NCI-H345 treated with DMSO at 0.1 percent for 48 hours (cell line): ENCODE measurements at regions not wholly inside any gene's neighbourhood (a gene's known extent, or its start where the extent isn't known, plus 50 kb on each side); places are given as distances from the start of the nearest gene placed in this dataset.

Experiments
- DNase-seq: peaks from one replicate; lab custom pipeline; 2025; ENCODE audit not compliant: unreplicated experiment; lab: John Stamatoyannopoulos, UW

DNA sequence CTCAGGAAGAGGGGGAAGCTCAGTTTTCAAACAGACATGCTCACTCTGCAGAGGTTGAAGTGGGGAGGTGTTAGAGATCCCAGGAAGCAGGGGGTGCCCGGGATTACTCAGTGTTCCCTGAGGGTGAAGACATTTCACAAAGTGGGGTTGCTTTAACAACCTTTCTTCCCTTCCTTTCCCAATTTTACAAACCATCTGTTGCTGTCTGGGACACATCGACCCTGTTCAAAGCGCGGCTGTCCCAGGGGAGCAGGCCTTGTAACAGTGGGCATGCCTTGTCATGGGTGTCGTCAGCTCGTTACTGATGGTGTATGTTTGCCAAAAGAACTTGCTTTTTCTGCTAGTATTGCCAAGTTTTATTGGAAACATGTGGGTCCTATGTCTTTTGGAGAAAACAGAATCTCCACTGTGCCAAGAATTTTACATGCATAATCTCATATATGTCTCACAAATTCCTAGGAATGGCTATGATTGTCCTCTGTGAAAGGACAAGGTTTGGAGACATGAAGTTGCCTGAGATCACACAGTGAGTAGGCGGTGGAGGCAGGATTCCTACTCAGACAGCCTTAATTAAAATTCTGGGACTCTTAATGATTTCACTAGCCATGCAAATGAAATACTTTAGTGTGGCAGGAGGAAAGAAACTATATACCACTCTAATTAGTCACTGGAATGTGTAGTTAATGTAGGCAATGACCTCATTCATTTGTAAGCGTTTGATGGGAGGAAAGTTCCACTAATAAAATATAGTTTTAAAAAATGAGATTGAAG lies 198.9 kb downstream of the NXNL2 start:
- DNase-seq, result no peak

- no peak for DNase-seq
These were observed 199.5 kb downstream of the NXNL2 start for GRCh38 chr9:88734527-88734926.

GRCh38 chr9:88736136-88736637 lies 201.2 kb downstream of the NXNL2 start:
- DNase-seq, result no peak

- DNase-seq, result no peak
These were observed 202.1 kb downstream of the NXNL2 start for GRCh38 chr9:88737031-88737430.

- no peak for DNase-seq
These were observed 202.9 kb downstream of the NXNL2 start for GRCh38 chr9:88737876-88738275.

GRCh38 chr9:88738709-88739108 lies 203.7 kb downstream of the NXNL2 start:
- DNase-seq, result no peak

- DNase-seq, result no peak
These were observed 204.4 kb downstream of the NXNL2 start for GRCh38 chr9:88739373-88739772.

- no peak for DNase-seq
These were observed 205.9 kb downstream of the NXNL2 start for GRCh38 chr9:88740844-88741243.

GRCh38 chr9:88741335-88741734 lies 206.4 kb downstream of the NXNL2 start:
- no peak for DNase-seq

DNA sequence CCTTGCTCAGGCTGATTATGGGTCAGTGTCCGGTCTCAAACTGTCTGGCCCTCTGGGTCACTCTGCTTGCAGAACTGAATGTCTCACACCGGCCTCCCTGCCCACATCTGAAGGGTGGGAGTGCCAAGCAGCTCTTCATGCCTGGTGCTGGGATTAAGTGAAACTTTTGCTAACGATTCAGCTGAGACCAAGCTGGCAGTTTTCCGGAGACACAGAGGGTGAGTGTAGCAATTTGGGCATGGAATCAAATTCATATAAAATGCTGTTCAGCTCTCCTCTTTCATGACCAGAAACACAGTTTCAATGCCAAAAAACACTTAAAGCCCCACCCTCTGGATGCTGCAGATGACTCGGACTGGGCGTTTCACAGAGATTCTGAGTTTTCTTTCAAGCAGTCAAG lies 207.5 kb downstream of the NXNL2 start:
- no peak for DNase-seq

GRCh38 chr9:88742905-88743304 lies 207.9 kb downstream of the NXNL2 start:
- no peak for DNase-seq

GRCh38 chr9:88745276-88746001 lies 210.5 kb downstream of the NXNL2 start:
- DNase-seq, result no peak

DNA sequence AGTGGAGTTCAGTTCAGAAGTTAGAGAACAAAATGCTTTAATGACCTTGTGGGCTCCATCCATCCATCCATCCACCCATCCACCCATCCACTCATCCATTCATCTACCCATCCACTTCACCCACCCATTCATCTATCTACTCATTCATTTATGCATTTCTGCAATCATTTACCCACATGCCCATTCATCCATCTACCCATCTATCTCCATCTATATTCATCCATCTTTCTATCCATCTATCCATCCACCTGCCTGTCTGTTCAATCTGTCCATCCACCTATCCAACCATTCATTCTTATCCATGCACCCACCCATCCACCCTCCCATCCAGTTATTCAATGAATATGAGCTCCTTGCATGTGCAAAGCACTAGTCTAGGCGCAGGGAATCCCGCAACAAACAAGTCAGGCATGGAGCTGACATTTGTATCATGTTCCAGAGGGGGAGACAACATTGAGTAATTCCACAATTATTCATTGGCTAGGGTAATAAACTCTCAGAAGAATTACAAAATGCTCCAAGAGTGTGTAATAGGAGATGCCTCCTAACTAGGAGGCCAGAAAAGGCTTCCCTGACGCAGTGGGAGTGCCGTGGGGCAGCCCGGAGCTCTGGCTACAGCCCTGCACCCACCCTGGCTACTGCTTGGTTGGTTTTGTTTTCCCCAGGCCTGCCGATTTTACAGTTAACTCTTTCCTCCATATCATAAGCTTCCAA lies 211.2 kb downstream of the NXNL2 start:
- DNase-seq, result no peak

GRCh38 chr9:88746743-88747398 lies 211.9 kb downstream of the NXNL2 start:
- DNase-seq, result no peak

DNA sequence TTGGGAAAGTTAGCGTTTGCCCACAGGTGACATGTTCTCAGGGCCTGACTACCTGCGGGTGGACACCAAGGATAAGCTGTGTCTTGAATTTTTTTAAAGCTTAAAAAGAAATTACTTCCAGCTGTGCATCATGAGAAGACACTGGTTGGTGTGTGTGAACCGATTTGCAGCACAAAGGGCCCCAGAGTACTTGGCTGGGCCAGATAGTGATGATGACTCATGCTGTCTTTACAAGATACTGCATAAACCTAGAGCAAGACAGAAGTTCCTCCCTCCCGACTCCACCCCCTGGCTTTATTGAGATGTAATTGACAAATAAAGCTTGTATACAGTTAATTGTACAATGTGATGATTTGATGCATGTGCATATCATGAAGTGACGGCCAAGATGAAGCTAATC lies 212.8 kb downstream of the NXNL2 start:
- no peak for DNase-seq

DNA sequence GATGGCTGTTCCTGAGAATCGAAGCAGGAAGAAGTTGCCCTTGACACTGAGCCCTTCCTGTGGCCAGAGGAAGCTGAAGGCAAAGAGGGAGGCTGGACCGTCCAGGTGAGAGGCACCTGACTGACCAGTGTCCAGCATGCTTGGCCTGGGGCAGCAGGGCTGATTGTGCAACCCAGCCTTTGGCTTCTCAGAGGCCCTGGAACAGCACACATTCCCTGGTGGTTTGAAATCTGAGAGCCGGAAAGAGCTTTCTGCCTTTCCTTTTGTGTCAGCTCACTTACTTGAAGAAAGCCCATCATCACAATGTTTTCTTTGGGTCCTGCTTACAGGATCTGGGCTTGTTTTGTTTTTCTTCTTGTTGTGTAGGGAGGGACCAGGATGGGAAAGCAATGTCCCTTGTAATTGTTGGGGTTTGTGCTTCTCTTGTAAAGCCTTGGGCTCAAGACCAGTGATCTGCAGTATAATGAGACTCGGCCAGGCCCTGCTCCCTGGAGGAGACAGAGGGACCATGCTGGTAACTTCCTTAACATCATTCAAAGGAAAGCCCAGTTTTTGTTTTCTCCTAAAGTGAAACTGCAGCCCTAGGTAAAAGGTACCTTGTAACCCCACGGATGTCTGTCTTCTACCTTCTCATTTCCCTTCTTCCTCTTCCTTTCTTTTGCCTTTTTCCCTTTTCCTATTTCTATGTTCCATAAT lies 213.7 kb downstream of the NXNL2 start:
- no peak for DNase-seq

DNA sequence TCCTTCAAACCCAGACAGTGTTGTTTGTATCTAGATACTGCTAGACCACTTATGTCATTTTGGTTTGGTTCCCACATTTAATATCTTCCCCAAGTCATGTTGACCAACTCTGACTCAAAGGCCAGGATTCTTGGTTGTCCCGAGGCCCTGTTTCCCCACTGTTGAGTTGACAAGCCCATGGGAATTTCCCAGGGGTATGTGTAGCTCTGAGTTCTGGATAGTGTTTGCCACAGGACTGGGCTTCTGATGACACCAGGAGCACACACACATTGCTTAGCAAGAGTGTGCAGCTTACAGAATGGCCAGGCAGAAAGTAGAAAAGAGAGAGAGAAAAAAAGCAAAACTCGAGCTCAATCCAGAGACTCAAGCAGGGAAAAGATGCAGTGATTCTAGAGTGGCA lies 214.4 kb downstream of the NXNL2 start:
- no peak for DNase-seq

- DNase-seq, result no peak
These were observed 215.9 kb downstream of the NXNL2 start for GRCh38 chr9:88750832-88751360.

DNA sequence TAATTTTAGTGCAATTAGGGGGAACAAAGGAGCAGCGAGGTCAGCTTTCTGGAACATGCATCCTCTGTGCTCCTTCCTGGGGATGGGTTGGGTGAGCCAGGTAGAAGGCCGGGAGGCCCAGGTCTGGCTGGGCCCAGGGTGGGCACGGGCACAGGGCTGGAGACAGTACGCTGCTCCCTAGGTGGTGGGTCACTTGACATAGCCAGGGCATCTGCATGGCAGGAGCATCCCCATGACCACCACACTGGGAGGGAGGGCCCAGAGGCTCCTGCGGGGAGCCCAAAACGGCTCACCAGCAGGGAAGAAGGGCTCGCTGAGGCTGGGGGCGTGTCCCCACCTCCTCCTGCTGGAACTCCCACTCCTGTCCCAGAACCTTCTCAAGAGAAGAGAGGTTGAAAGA lies 216.8 kb downstream of the NXNL2 start:
- no peak for DNase-seq

DNA sequence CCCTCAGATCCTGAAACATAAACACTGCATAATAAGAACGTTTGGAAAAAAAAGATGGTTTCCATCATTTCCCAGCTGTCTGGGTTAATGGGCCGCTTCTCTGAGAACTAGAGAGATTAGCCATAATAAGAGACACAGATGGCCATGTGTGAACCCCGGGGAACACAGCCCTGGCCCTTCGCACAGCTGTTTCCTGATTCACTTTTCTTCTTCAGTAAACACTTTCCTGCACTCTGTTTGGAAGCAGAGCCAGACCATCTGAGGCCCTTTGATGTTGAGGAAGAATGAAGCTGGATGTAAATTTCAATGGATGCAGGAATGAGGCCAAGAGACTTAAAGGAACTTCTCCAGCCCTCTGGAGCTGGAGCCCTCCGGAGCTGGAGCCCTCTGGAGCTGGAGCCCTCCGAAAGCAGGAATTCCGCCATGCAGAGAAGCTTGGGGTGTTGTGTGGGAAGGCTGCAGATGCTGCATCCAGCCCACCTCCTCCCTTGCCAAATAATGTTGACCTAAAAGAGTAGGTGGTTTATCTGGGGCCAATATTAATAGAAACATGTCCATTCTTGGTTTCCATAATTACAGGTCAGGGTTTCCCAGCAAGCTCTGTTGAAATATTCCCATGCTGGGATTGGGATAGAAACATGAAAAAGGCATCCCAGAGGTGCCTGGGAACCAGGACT lies 218.9 kb downstream of the NXNL2 start:
- no peak for DNase-seq
